AG08395 (cell line): ENCODE measurements at regions not wholly inside any gene's neighbourhood (a gene's known extent, or its start where the extent isn't known, plus 50 kb on each side); places are given as distances from the start of the nearest gene placed in this dataset.
"Not testable (repeated sequence)": the region's sequence is repeated elsewhere in the genome, so short reads cannot be mapped to it uniquely, and the experiment has no call there.

Experiments used
- DNase-seq: peaks from one replicate; pipeline ENCODE4 v3.0.0; 2012; ENCODE audit warnings: mixed read lengths, low spot score

GRCh38 chr19:28595722-28596480 is 617.0 kb downstream of the UQCRFS1 start:
- DNase-seq = no peak

- DNase-seq = no peak
Observed at GRCh38 chr19:28594737-28595136, 618.2 kb downstream of the UQCRFS1 start.

- not testable (repeated sequence) for DNase-seq
Observed at GRCh38 chr19:28589991-28590411, 623.0 kb downstream of the UQCRFS1 start.

- DNase-seq = no peak
Observed at GRCh38 chr19:28586474-28586873, 626.5 kb downstream of the UQCRFS1 start.

- DNase-seq = no peak
Observed at GRCh38 chr19:28585796-28586195, 627.2 kb downstream of the UQCRFS1 start.

- no peak for DNase-seq
Observed at GRCh38 chr19:28583713-28584112, 629.2 kb downstream of the UQCRFS1 start.

GRCh38 chr19:28583242-28583641 is 629.7 kb downstream of the UQCRFS1 start:
- no peak for DNase-seq

GRCh38 chr19:28582796-28583195 is 630.2 kb downstream of the UQCRFS1 start:
- DNase-seq = no peak

- no peak for DNase-seq
Observed at GRCh38 chr19:28582344-28582743, 630.6 kb downstream of the UQCRFS1 start.

GRCh38 chr19:28581468-28581770 is 631.5 kb downstream of the UQCRFS1 start:
- no peak for DNase-seq

GRCh38 chr19:28578786-28579505 is 634.0 kb downstream of the UQCRFS1 start:
- DNase-seq = no peak

GRCh38 chr19:28578208-28578607 is 634.7 kb downstream of the UQCRFS1 start:
- no peak for DNase-seq

GRCh38 chr19:28577666-28578065 is 635.3 kb downstream of the UQCRFS1 start:
- DNase-seq = no peak

- DNase-seq = no peak
Observed at GRCh38 chr19:28577233-28577632, 635.7 kb downstream of the UQCRFS1 start.

- no peak for DNase-seq
Observed at GRCh38 chr19:28575816-28576215, 637.1 kb downstream of the UQCRFS1 start.

- not testable (repeated sequence) for DNase-seq
Observed at GRCh38 chr19:28575312-28575711, 637.6 kb downstream of the UQCRFS1 start.

- DNase-seq = no peak
Observed at GRCh38 chr19:28574212-28574611, 638.7 kb downstream of the UQCRFS1 start.

GRCh38 chr19:28569132-28570131 is 643.5 kb downstream of the UQCRFS1 start:
- DNase-seq = no peak

- no peak for DNase-seq
Observed at GRCh38 chr19:28567834-28568233, 645.1 kb downstream of the UQCRFS1 start.

GRCh38 chr19:28563964-28564921 is 648.7 kb downstream of the UQCRFS1 start:
- no peak for DNase-seq

- no peak for DNase-seq
Observed at GRCh38 chr19:28560786-28561185, 652.2 kb downstream of the UQCRFS1 start.
